ENCODE measurements at regions not wholly inside any gene's neighbourhood (a gene's known extent, or its start where the extent isn't known, plus 50 kb on each side); places are given as distances from the start of the nearest gene placed in this dataset.

GRCh38 chr2:194102546-194102945 is 1554.5 kb upstream of the SLC39A10 start:
- Mint-ChIP-seq H3K27me3 (ENCODE audit: low read depth) (no peaks in the 10 kb centered on the region), H3K4me3 (no peak overlapping the region), H3K9me3 (no peaks in the 10 kb centered on the region), H3K4me1 (ENCODE audit: low read depth) (no peaks in the 10 kb centered on the region), H3K27ac (no peak overlapping the region), H3K36me3 (ENCODE audit: low read depth) (no peaks in the 10 kb centered on the region)
- intact Hi-C loops (cut with micrococcal nuclease) = no loop called here
- no peak for DNase-seq
- CTCF ChIA-PET = no interaction called here

DNA sequence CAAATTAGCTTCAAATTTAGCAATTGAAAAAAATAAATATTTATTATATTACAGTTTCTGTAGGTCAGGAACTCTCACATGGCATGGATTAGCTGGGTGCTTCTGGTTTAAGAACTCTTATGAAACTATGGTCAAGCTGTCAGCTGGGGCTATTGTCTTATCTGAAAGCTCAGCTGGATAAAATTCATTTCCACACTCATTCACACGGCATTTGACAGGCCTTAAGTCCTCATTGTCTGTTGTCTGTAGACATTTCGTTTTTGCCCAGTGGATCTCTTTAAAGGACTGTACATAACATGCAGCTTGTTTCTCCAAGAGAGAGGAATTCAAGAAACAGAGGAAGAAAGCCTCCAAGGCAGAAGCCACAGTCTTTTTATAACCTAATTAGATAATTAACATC is 1556.8 kb upstream of the SLC39A10 start:
- H3K36me3 Mint-ChIP-seq (ENCODE audit: low read depth) = no peaks in the 10 kb centered on the region
- no peak overlapping the region for H3K4me3 Mint-ChIP-seq
- CTCF ChIA-PET = no interaction called here
- DNase-seq = no peak
- H3K27me3 Mint-ChIP-seq (ENCODE audit: low read depth) = no peaks in the 10 kb centered on the region
- no peak overlapping the region for H3K27ac Mint-ChIP-seq
- no peaks in the 10 kb centered on the region for H3K4me1 Mint-ChIP-seq (ENCODE audit: low read depth)
- intact Hi-C loops (cut with micrococcal nuclease) = no loop called here
- H3K9me3 Mint-ChIP-seq = no peaks in the 10 kb centered on the region

- no peak overlapping the region for H3K4me3 Mint-ChIP-seq
- CTCF ChIA-PET = no interaction called here
- H3K27ac Mint-ChIP-seq = no peak overlapping the region
- H3K27me3 Mint-ChIP-seq (ENCODE audit: low read depth) = no peaks in the 10 kb centered on the region
- H3K4me1 Mint-ChIP-seq (ENCODE audit: low read depth) = no peaks in the 10 kb centered on the region
- no peak for DNase-seq
- no peaks in the 10 kb centered on the region for H3K36me3 Mint-ChIP-seq (ENCODE audit: low read depth)
- no peaks in the 10 kb centered on the region for H3K9me3 Mint-ChIP-seq
- intact Hi-C loops (cut with micrococcal nuclease) = no loop called here
Observed at GRCh38 chr2:194096402-194096801, 1560.6 kb upstream of the SLC39A10 start.

DNA sequence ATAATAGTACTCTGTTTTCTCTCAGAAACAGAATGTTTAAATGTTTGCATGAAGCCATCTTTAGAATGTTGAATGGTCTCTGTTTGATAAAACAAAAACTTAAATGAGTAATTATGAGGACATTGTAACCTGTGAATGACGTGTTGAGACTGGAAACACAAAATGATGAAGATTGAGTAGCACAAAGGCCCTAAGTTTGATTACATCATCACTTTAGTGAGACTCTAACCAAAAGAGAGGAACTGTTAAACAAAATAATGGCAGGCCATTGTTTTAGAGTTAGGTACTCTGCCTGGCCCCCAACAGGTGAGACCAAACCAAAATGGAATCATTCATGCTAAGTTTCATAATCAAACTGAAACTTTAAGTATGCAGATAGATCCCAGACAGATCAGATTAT is 1561.7 kb upstream of the SLC39A10 start:
- H3K27me3 Mint-ChIP-seq (ENCODE audit: low read depth) = no peaks in the 10 kb centered on the region
- no peak for DNase-seq
- no peaks in the 10 kb centered on the region for H3K36me3 Mint-ChIP-seq (ENCODE audit: low read depth)
- no peak overlapping the region for H3K4me3 Mint-ChIP-seq
- no peak overlapping the region for H3K27ac Mint-ChIP-seq
- no peaks in the 10 kb centered on the region for H3K4me1 Mint-ChIP-seq (ENCODE audit: low read depth)
- intact Hi-C loops (cut with micrococcal nuclease) = no loop called here
- no peaks in the 10 kb centered on the region for H3K9me3 Mint-ChIP-seq
- CTCF ChIA-PET = no interaction called here

DNA sequence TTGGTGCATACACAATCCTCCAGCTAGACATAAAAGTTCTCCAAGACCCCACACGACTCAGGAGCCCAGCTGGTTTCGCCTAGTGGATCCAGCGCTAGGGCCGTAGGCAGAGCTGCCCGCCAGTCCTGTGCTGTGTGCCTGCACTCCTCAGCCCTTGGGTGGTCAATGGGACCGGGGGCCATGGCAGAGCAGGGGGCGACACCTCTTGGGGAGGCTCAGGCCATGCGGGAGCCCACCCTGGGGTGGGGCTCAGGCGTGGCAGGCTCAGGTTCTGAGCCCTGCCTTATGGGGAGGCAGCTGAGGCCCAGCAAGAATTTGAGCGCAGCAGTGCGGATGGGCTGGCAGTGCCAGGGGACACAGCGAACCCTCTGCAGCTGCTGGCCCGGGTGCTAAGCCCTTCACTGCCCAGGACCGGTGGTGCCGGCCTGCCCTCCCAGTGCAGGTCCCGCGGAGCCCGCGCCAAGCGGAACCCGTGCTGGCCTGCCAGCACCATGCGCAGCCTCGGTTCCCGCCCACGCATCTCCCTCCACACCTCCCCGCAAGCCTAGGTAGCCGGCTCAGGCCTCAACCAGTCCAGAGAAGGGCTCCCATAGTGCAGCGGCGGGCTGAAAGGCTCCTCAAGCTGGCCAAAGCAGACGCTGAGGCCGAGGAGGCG is 1566.6 kb upstream of the SLC39A10 start:
- Mint-ChIP-seq H3K36me3 (ENCODE audit: low read depth) (no peaks in the 10 kb centered on the region), H3K9me3 (peaks cover 3% of the 10 kb centered on the region), H3K4me3 (no peak overlapping the region), H3K27me3 (ENCODE audit: low read depth) (no peaks in the 10 kb centered on the region), H3K27ac (no peak overlapping the region), H3K4me1 (ENCODE audit: low read depth) (no peaks in the 10 kb centered on the region)
- intact Hi-C loops (cut with micrococcal nuclease) = no loop called here
- no peak for DNase-seq
- CTCF ChIA-PET = no interaction called here

- Mint-ChIP-seq H3K27me3 (ENCODE audit: low read depth) (no peaks in the 10 kb centered on the region), H3K4me1 (ENCODE audit: low read depth) (no peaks in the 10 kb centered on the region), H3K9me3 (peaks cover 3% of the 10 kb centered on the region), H3K36me3 (ENCODE audit: low read depth) (no peaks in the 10 kb centered on the region), H3K27ac (no peak overlapping the region), H3K4me3 (no peak overlapping the region)
- intact Hi-C loops (cut with micrococcal nuclease) = no loop called here
- DNase-seq = no peak
- CTCF ChIA-PET = interaction anchor here (0.8 kb wide), 1 partner anchor 10 kb away, joined by 3 read pairs; no protein-coding TSS in a partner anchor
Observed at GRCh38 chr2:194087089-194087958, 1569.7 kb upstream of the SLC39A10 start.

GRCh38 chr2:194086129-194086528 is 1570.9 kb upstream of the SLC39A10 start:
- DNase-seq = no peak
- Mint-ChIP-seq H3K36me3 (ENCODE audit: low read depth) (no peaks in the 10 kb centered on the region), H3K27me3 (ENCODE audit: low read depth) (no peaks in the 10 kb centered on the region), H3K27ac (no peak overlapping the region), H3K9me3 (peaks cover 3% of the 10 kb centered on the region), H3K4me3 (no peak overlapping the region), H3K4me1 (ENCODE audit: low read depth) (no peaks in the 10 kb centered on the region)
- intact Hi-C loops (cut with micrococcal nuclease) = no loop called here
- CTCF ChIA-PET = no interaction called here

DNA sequence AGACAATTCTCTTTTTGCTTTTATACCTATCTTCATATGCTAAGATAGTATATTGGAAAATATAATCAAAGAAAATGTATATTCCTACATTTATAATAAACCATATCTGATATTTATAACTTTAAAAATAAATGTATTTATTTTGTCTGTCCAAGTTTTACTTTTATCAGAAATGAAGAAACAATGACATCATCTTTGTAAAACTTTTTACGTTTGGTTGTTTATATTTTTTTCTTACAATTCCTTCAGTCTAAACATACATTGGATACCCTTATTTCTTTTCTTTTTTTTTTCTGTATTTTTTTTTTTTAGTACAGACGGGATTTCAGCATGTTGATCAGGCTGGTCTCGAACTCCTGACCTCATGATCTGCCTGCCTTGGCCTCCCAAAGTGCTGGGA is 1577.0 kb upstream of the SLC39A10 start:
- H3K36me3 Mint-ChIP-seq (ENCODE audit: low read depth) = no peaks in the 10 kb centered on the region
- DNase-seq = no peak
- no peak overlapping the region for H3K27ac Mint-ChIP-seq
- intact Hi-C loops (cut with micrococcal nuclease) = no loop called here
- no peaks in the 10 kb centered on the region for H3K4me1 Mint-ChIP-seq (ENCODE audit: low read depth)
- no peaks in the 10 kb centered on the region for H3K9me3 Mint-ChIP-seq
- CTCF ChIA-PET = no interaction called here
- no peak overlapping the region for H3K4me3 Mint-ChIP-seq
- H3K27me3 Mint-ChIP-seq (ENCODE audit: low read depth) = no peaks in the 10 kb centered on the region

GRCh38 chr2:194077366-194077765 is 1579.7 kb upstream of the SLC39A10 start:
- intact Hi-C loops (cut with micrococcal nuclease) = no loop called here

GRCh38 chr2:194062401-194062800 is 1594.6 kb upstream of the SLC39A10 start:
- intact Hi-C loops (cut with micrococcal nuclease) = no loop called here
- H3K4me3 Mint-ChIP-seq = no peak overlapping the region
- no peaks in the 10 kb centered on the region for H3K4me1 Mint-ChIP-seq (ENCODE audit: low read depth)
- no peaks in the 10 kb centered on the region for H3K36me3 Mint-ChIP-seq (ENCODE audit: low read depth)
- no peak overlapping the region for H3K27ac Mint-ChIP-seq
- DNase-seq = no peak
- no peaks in the 10 kb centered on the region for H3K9me3 Mint-ChIP-seq
- no peaks in the 10 kb centered on the region for H3K27me3 Mint-ChIP-seq (ENCODE audit: low read depth)
- CTCF ChIA-PET = no interaction called here

More at GRCh38 chr2:194077366-194077765, 1579.7 kb upstream of the SLC39A10 start:
- Mint-ChIP-seq H3K4me1 (ENCODE audit: low read depth) (no peaks in the 10 kb centered on the region), H3K4me3 (no peak overlapping the region), H3K27ac (no peak overlapping the region), H3K9me3 (no peaks in the 10 kb centered on the region), H3K36me3 (ENCODE audit: low read depth) (no peaks in the 10 kb centered on the region), H3K27me3 (ENCODE audit: low read depth) (no peaks in the 10 kb centered on the region)
- DNase-seq = no peak
- CTCF ChIA-PET = interaction anchor here (0.7 kb wide), 1 partner anchor 10 kb away, joined by 3 read pairs; no protein-coding TSS in a partner anchor

GRCh38 chr2:194060269-194060668 is 1596.8 kb upstream of the SLC39A10 start:
- Mint-ChIP-seq H3K27ac (no peak overlapping the region), H3K36me3 (ENCODE audit: low read depth) (no peaks in the 10 kb centered on the region), H3K27me3 (ENCODE audit: low read depth) (no peaks in the 10 kb centered on the region), H3K4me3 (no peak overlapping the region), H3K9me3 (no peaks in the 10 kb centered on the region), H3K4me1 (ENCODE audit: low read depth) (no peaks in the 10 kb centered on the region)
- no peak for DNase-seq
- intact Hi-C loops (cut with micrococcal nuclease) = no loop called here
- CTCF ChIA-PET = no interaction called here

DNA sequence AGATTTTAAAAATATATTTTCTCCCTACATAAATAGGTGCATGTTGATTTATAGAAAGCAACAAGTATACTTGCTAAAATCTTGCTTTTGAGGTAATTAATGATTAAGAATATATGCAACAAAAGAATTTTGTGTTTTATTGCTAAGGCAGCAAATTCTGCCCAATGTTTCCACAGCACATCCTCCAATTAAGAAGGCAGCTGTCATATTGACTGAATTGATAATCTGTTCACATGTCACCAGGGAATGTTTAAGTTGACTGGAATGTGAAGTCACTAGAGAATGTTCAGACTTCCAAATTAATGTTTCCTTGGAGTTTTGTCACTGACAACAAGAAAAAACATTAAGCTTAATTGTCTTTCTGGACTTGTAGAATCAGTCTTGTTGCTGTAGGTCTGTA is 1602.7 kb upstream of the SLC39A10 start:
- H3K27ac Mint-ChIP-seq = no peak overlapping the region
- DNase-seq = no peak
- H3K36me3 Mint-ChIP-seq (ENCODE audit: low read depth) = no peaks in the 10 kb centered on the region
- no peaks in the 10 kb centered on the region for H3K4me1 Mint-ChIP-seq (ENCODE audit: low read depth)
- H3K27me3 Mint-ChIP-seq (ENCODE audit: low read depth) = no peaks in the 10 kb centered on the region
- H3K4me3 Mint-ChIP-seq = no peak overlapping the region
- intact Hi-C loops (cut with micrococcal nuclease) = no loop called here
- no peaks in the 10 kb centered on the region for H3K9me3 Mint-ChIP-seq
- CTCF ChIA-PET = no interaction called here

- Mint-ChIP-seq H3K27me3 (ENCODE audit: low read depth) (no peaks in the 10 kb centered on the region), H3K9me3 (no peaks in the 10 kb centered on the region), H3K36me3 (ENCODE audit: low read depth) (no peaks in the 10 kb centered on the region), H3K4me3 (no peak overlapping the region), H3K27ac (no peak overlapping the region), H3K4me1 (ENCODE audit: low read depth) (no peaks in the 10 kb centered on the region)
- CTCF ChIA-PET = interaction anchor here (0.6 kb wide), 1 partner anchor 196 kb away, joined by 3 read pairs; no protein-coding TSS in a partner anchor
- no peak for DNase-seq
- intact Hi-C loops (cut with micrococcal nuclease) = no loop called here
Observed at GRCh38 chr2:194044321-194044720, 1612.7 kb upstream of the SLC39A10 start.

Data from activated naive CD4-positive, alpha-beta T cell treated with anti-CD3 and anti-CD28 coated beads for 36 hours (primary cell).